Hindlimb muscle (tissue), 1 donor: ENCODE measurements at regions not wholly inside any gene's neighbourhood (a gene's known extent, or its start where the extent isn't known, plus 50 kb on each side); places are given as distances from the start of the nearest gene placed in this dataset.

Source experiments
- DNase-seq: peaks from one replicate; pipeline ENCODE4 v3.0.0-alpha.2; 2013

- peak; percentile 42 for DNase-seq
These were observed 50.8 kb upstream of the GADL1 start for GRCh38 chr3:30945291-30945690.

DNA sequence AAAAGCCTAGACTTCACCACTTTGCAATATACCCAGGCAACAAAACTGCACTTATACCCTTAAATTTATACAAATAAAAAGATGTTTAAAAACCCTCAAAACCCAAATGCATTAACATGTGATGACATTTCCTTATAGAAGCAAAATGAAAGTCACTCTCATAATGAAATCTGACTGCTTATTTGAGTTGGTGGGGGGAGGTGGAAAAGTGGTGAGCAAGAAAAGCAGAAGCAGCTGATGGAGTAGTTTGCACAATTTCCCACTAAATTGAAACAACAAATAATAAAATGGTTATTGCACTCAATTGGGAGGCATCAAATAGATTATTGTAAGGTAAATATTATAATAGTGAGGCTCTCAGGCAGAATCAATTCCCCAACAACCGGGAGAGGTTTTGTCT is 54.0 kb upstream of the GADL1 start:
- DNase-seq = no peak

DNA sequence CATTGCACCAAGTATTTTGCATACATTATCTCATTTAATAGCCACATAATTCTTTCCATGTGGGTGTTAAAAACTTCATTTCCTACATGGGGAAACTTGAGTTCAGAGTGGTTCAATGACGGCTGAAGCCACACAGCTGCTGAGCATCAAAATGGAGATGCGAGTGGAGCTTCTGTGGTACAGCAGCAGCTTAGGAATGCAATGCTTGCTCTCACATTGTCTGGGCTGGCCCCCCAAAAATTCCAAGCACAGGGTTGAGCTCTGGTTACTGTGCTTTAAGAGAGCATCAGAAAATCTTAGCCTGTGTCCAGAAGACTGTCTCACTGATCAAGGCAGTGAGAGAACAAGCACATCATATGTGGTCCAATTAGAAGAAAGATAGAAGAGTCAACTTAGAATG is 57.4 kb upstream of the GADL1 start:
- DNase-seq = no peak

DNA sequence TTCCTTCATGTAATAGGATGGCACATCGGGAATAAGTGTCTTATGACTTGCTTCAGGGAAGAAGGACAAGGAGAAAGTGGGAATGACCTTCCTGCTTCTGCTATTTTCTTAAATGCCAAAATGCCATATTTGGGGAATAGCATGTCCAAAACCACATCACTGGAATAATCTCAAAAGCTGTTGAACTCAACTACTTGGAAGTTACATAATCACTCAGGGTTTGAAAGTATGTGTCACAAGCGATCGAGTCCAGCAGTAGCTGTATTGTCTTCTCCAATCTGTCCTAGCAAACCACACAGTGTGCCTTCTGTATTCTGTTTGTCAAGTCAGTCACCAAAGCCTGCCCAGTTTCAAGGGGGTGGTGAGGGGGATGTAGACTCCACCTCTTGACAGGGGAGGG is 58.3 kb upstream of the GADL1 start:
- DNase-seq = no peak

DNA sequence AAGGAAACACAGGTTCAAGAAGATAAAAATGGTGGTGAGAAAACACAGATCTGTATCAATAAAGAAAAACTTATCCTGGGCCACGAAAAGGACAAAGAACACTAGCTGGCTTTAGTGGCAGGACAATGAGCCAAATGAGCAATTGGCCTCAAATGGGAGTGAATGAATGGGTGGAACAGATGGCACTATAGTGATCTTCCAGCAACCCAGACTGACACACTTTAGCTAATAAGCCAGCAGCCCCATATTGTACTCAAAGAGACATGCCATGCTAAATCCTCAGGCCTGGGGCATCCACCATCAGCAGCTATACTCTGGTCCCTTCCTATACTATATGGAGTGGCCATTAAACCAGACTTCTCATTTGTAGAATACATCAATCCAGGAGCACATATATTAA is 60.0 kb upstream of the GADL1 start:
- DNase-seq = no peak

DNA sequence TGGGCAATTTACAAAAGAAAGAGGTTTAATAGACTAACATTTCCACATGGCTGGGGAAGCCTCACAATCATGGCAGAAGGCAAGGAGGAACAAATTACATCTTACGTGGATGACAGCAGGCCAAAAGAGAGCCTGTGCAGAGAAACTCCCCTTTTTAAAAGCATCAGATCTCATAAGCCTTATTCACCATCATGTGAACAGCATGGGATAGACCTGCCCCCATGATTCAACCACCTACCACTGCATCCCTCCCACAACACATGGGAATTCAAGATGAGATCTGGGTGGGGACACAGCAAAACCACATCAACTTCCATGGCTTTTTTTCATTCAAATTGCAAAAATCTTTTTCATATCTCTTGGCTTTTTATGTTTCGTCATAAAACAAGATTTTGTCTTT is 67.6 kb upstream of the GADL1 start:
- DNase-seq = no peak

- no peak for DNase-seq
These were observed 68.0 kb upstream of the GADL1 start for GRCh38 chr3:30962493-30962892.

DNA sequence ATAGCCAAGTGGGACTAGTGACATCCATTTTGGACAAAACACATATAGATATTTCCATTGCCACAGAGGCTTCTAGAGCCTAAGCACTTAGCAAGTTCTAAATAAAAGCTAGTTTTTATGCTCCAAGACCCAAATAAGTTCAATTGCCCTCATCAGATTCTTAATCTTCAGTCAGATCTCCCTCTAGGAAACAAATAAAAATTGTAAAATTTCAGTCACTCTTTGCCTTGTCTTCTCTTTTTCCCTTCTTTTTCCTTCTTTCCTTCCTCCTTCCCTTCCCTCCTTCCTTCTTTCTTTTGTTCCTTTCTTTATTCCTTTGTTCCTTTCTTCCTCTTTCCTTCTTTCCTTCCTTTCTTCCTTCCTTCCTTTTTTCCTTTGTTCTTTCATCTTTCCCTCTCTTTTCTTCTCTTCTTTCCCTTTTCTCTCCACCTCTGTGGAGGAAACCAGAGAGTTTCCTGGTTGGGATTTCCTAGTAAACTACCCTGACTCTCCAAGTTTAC is 68.8 kb upstream of the GADL1 start:
- DNase-seq = no peak

DNA sequence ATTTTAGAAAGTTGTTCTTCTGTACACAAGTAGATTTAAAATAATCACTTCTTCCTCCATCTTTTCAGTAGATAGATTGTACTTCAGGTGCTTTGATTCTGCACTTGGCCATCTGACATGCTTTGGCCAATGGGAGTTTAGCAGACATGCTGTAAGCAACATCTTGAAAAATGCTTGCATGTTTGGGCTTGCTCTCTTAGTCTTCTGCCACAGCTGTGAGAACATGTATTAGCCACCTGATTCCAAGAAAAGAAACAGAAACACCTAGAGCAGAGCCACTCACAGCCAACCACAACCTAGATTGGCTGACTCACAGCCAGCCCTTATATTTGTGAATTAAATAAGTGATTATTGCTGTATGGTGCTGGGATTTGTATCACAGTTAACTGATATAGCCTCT is 70.2 kb upstream of the GADL1 start:
- no peak for DNase-seq

- DNase-seq = no peak
These were observed 72.4 kb upstream of the GADL1 start for GRCh38 chr3:30966896-30967295.

DNA sequence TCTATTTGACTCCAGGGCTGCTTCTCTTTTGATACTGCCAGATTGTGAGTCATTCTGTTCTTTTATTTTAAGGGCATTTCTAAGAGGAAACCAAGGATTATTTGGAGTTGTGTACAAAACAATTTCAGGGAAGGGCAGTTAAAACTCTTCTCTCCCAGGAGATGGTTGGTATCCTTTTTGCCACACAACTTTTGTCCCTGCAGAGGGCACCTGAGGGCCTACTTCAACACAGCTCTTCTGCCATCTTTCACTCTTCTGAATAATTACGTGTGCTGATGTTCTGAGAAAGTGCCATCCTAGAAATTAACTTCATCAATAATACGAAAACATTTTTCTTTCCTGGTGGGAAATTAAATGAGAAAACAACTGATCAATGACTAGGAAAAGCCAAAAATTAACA is 75.7 kb upstream of the GADL1 start:
- no peak for DNase-seq

- no peak for DNase-seq
These were observed 78.0 kb upstream of the GADL1 start for GRCh38 chr3:30972449-30972848.

- DNase-seq = no peak
These were observed 79.6 kb upstream of the GADL1 start for GRCh38 chr3:30974071-30974470.

GRCh38 chr3:30977592-30977991 is 83.1 kb upstream of the GADL1 start:
- DNase-seq = no peak

GRCh38 chr3:30980993-30981392 is 86.5 kb upstream of the GADL1 start:
- no peak for DNase-seq

GRCh38 chr3:30982416-30983075 is 88.1 kb upstream of the GADL1 start:
- no peak for DNase-seq

DNA sequence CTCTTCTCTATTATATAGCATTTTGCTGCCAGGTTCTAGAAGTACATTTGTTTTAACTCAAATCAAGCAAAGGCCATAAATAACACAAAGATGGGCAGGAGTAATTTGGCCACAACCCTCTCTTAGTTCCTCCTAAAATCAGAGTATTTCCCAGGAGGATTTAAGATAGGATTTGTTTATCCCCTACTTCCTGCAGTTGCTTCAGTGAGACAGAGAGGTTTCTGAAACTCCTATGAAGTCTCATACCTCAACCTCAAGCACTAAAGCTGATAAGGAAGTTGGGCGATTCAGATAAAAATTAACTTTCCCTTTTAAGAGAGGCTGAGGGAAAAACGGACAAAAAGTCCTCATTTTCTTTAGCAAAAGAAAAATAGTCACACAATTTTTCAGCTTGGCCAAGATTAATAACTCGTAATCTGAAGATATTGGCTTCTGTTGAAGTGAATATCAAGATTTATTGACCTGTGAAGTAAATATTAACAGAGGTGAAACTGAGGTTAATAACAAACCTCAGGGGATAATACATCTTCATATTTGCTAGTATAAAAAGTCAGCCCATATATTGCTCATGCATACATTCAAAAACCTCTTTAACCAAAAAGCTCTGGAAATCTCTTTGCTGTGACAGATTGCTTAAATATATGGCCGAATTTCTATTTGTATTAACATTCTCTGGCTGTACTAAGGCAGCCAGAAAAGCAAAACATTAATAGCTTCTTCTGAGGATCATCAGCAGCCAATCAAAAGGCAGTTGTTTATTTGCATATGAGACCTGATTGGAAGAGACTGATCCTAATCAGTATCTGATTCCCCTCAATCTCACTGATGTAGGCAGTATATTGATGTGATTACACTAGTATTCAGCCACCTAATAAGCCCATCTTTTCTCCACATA is 90.6 kb upstream of the GADL1 start:
- no peak for DNase-seq

DNA sequence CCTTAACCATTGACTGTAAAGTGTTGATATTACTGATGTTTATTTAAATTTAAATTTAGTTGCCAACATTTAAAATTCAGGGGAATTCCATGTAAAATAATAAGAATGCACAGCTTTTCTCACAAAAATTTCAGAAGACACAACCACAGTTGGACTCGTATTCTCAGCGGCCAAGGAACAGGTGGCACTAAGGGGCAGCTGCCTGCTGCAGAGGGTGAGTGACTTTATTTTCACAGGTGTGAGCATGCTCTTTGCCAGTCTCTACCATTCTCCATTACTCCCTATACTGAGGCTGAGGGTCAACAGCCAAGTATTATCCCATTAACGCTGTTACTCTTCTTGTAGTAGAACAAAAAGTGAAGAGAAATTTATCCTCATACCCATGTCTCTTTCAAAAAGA is 92.1 kb upstream of the GADL1 start:
- DNase-seq = no peak

DNA sequence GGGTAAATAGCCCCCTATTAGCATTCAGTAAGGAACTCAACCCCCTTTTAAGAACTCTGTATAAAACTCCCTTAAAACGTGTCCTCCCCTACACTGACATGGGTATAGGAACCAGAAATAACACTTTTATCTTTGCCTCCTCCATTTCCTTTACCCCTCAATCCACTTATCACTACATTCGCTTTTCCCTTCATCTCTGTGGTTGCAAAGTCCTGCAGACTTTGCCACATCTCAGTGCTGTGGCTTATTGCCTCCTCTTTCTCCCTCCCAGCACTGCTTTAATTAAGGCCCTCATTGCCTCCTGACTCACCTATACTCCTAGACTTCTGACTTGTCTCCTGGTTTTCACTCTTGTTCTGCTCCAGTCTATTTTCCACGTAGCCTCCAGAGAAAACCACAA is 94.3 kb upstream of the GADL1 start:
- no peak for DNase-seq

DNA sequence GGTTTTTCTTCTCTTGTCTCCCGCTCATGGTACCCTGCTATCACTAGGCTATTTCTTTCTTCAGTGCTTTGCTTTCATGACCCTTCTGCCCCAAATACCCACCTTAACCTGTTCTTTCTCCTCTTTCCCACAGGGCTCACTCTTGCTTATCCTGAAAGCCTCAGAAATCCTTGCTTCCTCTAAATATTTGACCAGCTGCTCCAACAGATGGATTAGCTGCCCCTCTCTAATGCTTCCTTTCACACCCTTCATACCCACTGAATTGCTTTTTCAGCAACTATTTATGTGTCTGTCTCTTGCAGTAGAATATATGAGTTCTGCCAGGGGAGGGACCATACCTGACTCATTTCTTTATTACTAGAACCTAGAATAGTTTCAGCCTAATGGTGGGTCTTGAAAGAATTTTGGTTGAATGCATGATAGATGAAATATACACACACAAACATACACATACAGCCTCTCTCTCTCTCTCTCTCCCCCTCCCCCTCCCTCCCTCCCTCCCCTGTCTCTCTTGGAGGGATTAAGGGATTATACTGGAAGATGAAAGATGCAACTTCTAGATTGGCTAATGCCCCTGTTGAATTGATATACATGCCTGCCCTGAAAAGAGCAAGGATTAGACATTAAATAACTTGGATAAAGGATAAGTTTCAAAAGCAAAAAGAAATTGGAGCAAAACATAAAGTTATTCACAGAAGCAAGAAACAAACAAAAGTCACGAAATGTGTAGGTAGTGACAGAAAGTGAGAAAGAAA is 95.0 kb upstream of the GADL1 start:
- no peak for DNase-seq

GRCh38 chr3:30996467-30996866 is 102.0 kb upstream of the GADL1 start:
- DNase-seq = no peak

- no peak for DNase-seq
These were observed 108.3 kb upstream of the GADL1 start for GRCh38 chr3:31002730-31003129.

DNA sequence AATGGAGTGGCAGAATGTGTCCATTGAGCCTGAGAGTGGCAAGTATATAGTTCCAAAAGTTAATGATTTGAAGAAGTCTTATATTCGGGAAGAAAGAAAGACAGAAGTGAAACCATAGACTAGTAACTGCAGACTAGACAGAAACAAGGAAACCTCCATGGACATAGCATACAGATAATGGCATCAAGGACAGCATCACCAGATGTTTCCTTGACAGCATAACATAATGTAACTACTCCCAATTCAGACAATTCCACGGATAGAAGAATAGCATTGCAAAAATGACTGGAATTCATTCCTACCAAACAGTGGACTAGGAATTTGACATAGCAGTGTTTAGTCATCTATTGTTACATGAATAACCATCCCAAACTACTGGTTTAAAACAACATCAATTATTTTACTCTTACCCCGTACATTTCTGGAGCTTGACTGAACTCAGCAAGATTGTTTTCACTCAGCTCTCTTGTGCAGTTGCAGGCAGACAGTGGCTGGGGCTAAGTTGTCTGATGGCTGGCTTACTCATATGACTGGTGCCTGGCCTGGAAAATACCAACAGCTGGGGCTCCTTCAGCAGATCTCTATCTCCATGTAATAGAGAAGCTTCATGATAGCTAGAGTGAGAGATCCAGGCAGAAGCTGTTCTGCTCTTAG is 109.7 kb upstream of the GADL1 start:
- no peak for DNase-seq
